HFFc6 (cell line): ENCODE measurements at regions not wholly inside any gene's neighbourhood (a gene's known extent, or its start where the extent isn't known, plus 50 kb on each side); places are given as distances from the start of the nearest gene placed in this dataset.

Experiments used
- DNase-seq: peaks from one replicate; pipeline ENCODE4 v3.0.0-alpha.2; 2018
- H3K27ac Mint-ChIP-seq: 2 replicates; pipeline ENCODE4 v1.8.0; 2020; ENCODE audit warnings: mild to moderate bottlenecking, mixed read lengths
- H3K27me3 Mint-ChIP-seq: 2 replicates; pipeline ENCODE4 v1.8.0; 2021; ENCODE audit warnings: mild to moderate bottlenecking, moderate library complexity, mixed read lengths; ENCODE audit not compliant: insufficient read depth
- H3K36me3 Mint-ChIP-seq: 2 replicates; pipeline ENCODE4 v1.8.0; 2021; ENCODE audit warnings: low read depth, mixed read lengths
- H3K4me1 Mint-ChIP-seq: 2 replicates; pipeline ENCODE4 v1.8.0; 2020; ENCODE audit warnings: low read depth, mixed read lengths
- H3K4me3 Mint-ChIP-seq: 2 replicates; pipeline ENCODE4 v1.8.0; 2020; ENCODE audit warnings: mild to moderate bottlenecking, moderate library complexity, mixed read lengths
- H3K9me3 Mint-ChIP-seq: 2 replicates; pipeline ENCODE4 v1.8.0; 2020; ENCODE audit warnings: mild to moderate bottlenecking, mixed read lengths
- CTCF ChIP-seq: fragments of 200-600 bp; sonication (generic); IDR thresholded peaks from 2 replicates; pipeline ENCODE4 v1.5.0; 2021; ENCODE audit warnings: antibody characterized with exemption, mild to moderate bottlenecking

- TF ChIP-seq CTCF: no peak
- H3K4me3 Mint-ChIP-seq: no peak overlapping the region
- H3K36me3 Mint-ChIP-seq: peaks cover 4% of the 10 kb centered on the region
- no peak for DNase-seq
- no peaks in the 10 kb centered on the region; the same call in 1 of the 2 replicates for H3K27me3 Mint-ChIP-seq
- peaks cover 10% of the 10 kb centered on the region; the same call in 1 of the 2 replicates for H3K4me1 Mint-ChIP-seq
- no peak overlapping the region for H3K27ac Mint-ChIP-seq
- no peaks in the 10 kb centered on the region for H3K9me3 Mint-ChIP-seq
These were observed 69.4 kb upstream of the AGA start for GRCh38 chr4:177511611-177512010.

DNA sequence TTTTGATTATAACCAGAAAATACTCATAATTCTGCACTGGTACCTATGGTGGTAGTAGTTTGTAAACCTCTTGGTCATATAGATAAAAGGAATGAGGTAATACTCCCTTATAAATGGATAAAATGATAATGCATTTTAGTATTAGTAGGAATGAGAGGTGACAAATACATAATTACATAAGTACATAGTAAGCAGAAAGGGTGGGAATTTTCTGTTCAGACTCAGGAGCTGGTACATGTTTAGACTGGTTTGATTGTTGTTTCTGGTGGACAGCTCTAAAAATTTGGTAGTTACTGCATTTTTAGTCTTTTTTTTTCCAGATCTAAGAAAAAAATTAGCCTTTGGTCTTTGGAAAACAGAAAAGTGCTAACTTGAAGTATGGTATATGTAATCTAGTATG, 70.4 kb upstream of the AGA start:
- H3K27ac Mint-ChIP-seq: no peak overlapping the region
- H3K9me3 Mint-ChIP-seq: no peaks in the 10 kb centered on the region
- H3K36me3 Mint-ChIP-seq: peaks cover 4% of the 10 kb centered on the region
- H3K4me3 Mint-ChIP-seq: no peak overlapping the region
- no peaks in the 10 kb centered on the region for H3K27me3 Mint-ChIP-seq
- TF ChIP-seq CTCF: no peak
- DNase-seq: no peak
- peaks cover 10% of the 10 kb centered on the region; the same call in 1 of the 2 replicates for H3K4me1 Mint-ChIP-seq

GRCh38 chr4:177517862-177518261, 75.6 kb upstream of the AGA start:
- Mint-ChIP-seq H3K4me1 (peaks cover 10% of the 10 kb centered on the region), H3K27ac (no peak overlapping the region), H3K4me3 (no peak overlapping the region), H3K9me3 (no peaks in the 10 kb centered on the region; the same call in 1 of the 2 replicates), H3K36me3 (peaks cover 15% of the 10 kb centered on the region; the same call in 1 of the 2 replicates), H3K27me3 (no peaks in the 10 kb centered on the region)
- no peak for DNase-seq
- no peak for TF ChIP-seq CTCF

DNA sequence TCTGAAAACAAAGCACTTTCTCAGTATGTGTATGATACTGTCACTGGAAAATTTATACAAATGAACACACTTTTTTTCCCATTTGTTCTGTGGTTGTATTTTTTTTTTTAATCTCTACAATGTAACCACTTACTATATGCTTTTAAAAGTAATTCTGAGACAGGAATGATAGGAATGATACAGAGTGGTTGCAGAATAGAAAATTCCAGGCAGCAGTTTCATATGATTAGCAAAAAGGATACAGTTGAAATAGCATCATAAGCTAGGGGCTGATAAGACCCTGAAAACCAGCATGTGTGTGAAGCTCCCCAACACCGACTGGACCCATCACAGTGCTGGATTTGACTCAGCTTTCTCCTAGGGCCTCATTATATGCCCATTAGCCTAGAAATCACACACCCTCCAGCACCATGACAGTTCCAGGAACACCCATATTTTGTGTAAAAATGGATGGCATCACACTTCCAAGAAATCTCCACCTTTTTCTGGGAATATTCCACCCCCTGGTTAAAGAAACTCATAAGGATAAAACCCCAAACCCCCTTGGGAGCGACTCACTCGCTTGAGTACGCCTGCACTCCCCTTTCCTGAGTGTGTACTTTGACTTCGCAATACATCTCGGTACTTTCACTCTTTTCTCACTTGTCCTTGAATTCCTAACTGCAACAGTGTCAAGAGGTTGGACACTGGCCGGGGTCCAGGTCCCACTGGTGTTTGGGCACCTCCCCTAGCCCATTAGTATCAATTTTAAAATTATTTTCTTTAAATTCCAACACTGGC, 77.4 kb upstream of the AGA start:
- DNase-seq: peak; percentile 2
- Mint-ChIP-seq H3K4me3 (no peak overlapping the region), H3K9me3 (no peaks in the 10 kb centered on the region; the same call in 1 of the 2 replicates), H3K27me3 (no peaks in the 10 kb centered on the region), H3K36me3 (peaks cover 19% of the 10 kb centered on the region; the same call in 1 of the 2 replicates), H3K27ac (no peak overlapping the region; the same call in 1 of the 2 replicates), H3K4me1 (peaks cover 10% of the 10 kb centered on the region)
- TF ChIP-seq CTCF: no peak

DNA sequence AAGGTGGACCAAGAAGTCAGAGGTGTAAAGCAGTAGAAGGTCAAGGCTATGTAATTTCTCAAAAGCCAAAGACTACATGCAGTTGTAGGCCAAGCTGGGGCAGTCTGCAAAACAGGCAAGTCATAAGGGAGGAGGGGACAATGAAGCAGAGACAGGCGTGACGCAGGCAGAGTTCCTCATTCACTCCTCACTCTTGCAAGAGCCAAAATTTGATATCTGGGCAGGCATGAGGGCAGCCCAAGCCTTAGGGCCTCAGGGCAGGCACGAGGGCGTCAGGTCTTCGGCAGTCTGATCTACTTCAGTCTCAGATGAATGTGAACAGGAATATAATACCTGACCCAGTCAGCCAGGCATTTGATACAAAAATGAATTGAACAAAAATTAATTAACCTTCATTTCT, 86.4 kb upstream of the AGA start:
- no peak for DNase-seq
- H3K36me3 Mint-ChIP-seq: 0 out of 2 replicates have a peak, but pooled peaks cover 2% of the 10 kb centered on the region
- TF ChIP-seq CTCF: no peak
- H3K4me3 Mint-ChIP-seq: no peak overlapping the region
- H3K27ac Mint-ChIP-seq: no peak overlapping the region
- H3K4me1 Mint-ChIP-seq: peaks cover 37% of the 10 kb centered on the region
- no peaks in the 10 kb centered on the region; the same call in 1 of the 2 replicates for H3K27me3 Mint-ChIP-seq
- no peaks in the 10 kb centered on the region for H3K9me3 Mint-ChIP-seq
